Fibroblast of the aortic adventitia (primary cell): ENCODE measurements at regions not wholly inside any gene's neighbourhood (a gene's known extent, or its start where the extent isn't known, plus 50 kb on each side); places are given as distances from the start of the nearest gene placed in this dataset.

ENCODE experiments used
- DNase-seq: peaks from one replicate; pipeline ENCODE4 v3.0.0-alpha.2; 2010; ENCODE audit warnings: low read depth
- H3K4me3 ChIP-seq: 2 replicates; pipeline ENCODE4 v1.5.1; 2011; ENCODE audit warnings: low read depth, mild to moderate bottlenecking, control low read depth, low read length, moderate library complexity
- TF ChIP-seq, protein P1 (sequence below): IDR thresholded peaks from 2 replicates; pipeline ENCODE4 v1.5.1; 2011; ENCODE audit warnings: mild to moderate bottlenecking, low read length, control low read depth, inconsistent platforms; ENCODE audit not compliant: insufficient read depth

DNA sequence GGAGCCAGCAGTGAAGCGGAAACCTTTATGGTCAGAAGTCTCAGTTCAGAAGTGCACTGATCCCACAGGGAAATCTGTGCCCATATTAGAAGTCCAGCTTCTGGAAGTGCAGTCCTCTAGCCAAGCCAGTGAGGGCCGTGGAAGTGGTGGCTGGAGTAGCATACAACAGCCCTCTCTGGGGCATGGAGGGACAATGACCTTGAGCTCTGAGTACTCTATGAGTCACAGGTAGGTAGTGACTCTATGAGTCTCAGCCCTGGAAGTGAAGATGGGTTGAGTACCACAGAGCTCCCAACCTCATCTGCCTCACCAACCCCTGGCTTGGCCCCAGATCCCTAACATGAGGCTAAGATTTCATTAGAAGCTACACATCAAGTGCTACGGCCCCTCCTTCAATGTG is 205.9 kb upstream of the PPP2R3A start:
- no peak for DNase-seq
- TF ChIP-seq, protein P1, sequence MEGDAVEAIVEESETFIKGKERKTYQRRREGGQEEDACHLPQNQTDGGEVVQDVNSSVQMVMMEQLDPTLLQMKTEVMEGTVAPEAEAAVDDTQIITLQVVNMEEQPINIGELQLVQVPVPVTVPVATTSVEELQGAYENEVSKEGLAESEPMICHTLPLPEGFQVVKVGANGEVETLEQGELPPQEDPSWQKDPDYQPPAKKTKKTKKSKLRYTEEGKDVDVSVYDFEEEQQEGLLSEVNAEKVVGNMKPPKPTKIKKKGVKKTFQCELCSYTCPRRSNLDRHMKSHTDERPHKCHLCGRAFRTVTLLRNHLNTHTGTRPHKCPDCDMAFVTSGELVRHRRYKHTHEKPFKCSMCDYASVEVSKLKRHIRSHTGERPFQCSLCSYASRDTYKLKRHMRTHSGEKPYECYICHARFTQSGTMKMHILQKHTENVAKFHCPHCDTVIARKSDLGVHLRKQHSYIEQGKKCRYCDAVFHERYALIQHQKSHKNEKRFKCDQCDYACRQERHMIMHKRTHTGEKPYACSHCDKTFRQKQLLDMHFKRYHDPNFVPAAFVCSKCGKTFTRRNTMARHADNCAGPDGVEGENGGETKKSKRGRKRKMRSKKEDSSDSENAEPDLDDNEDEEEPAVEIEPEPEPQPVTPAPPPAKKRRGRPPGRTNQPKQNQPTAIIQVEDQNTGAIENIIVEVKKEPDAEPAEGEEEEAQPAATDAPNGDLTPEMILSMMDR, result no peak
- H3K4me3 ChIP-seq, result no peak overlapping the region

DNA sequence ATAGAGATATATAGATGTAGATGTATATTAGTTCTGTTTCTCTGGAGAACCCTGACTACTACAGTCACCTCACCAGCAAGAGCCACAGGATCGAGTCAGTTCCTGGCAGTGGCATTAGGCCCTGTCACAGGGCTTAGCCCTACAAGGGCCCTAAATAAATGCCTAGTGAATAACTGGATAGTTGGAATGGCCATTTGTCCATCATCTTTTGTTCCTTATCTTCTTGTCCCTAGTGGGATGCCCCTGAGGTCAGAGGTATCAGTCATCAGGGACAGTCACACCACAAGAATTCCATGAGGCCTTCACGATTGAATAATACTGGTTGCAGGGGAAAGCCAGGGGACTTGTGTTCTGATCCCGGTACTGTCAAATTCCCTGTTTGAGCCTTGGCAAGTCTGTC is 204.9 kb upstream of the PPP2R3A start:
- TF ChIP-seq, protein P1, result no peak
- no peak overlapping the region for H3K4me3 ChIP-seq
- no peak for DNase-seq

DNA sequence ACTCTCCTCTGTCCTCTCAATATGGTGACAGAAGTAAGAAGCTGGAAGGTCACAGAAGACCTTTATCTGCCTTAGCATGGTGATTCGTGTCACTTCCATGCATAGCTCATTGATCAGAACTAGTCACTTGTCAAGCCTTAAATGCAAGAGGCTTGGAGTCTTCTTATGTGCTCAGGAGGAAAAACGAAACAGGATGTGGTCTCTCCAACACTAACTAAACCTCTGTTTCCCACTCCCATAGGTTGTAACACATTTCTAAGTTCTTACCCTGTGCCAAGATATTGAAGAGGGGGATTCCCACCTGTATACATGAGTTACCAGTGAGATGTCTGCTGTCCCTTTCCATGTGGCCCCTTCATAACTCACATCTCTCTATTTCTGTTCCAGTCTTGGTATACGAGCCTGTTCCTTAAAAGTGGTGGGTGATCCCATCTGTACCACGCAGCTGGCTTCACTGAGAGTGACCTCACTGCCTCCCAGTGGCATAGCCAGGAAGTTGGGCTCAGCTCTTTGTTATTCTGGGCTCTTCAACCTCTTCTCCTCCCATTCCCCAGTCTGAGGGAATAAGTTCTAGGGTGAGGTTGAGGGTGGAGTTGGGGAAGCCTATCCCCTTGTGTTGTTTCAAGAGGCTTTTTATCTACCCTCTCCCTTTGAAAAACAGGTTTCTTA is 203.2 kb upstream of the PPP2R3A start:
- TF ChIP-seq, protein P1, result no peak
- DNase-seq, result no peak
- no peak overlapping the region for H3K4me3 ChIP-seq

DNA sequence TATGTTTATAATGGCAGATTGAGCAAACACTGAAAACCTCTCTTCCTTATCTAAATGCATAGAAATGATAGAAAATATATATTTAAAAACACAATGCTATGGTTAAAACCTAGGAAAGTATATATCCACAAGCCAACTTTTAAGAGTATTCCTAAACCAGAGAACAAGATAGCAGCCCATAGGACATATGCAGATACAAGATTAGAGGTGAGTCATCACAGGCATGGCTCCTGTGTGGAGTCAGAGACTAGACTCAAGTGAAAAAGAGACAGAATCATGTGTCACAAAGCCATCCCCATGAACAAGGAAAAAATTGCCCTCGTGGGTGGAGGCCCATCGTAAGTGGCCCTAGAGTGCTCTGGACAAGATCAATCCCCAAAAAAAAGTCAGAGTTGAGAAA is 199.4 kb upstream of the PPP2R3A start:
- TF ChIP-seq, protein P1, result no peak
- H3K4me3 ChIP-seq, result no peak overlapping the region
- DNase-seq, result no peak

DNA sequence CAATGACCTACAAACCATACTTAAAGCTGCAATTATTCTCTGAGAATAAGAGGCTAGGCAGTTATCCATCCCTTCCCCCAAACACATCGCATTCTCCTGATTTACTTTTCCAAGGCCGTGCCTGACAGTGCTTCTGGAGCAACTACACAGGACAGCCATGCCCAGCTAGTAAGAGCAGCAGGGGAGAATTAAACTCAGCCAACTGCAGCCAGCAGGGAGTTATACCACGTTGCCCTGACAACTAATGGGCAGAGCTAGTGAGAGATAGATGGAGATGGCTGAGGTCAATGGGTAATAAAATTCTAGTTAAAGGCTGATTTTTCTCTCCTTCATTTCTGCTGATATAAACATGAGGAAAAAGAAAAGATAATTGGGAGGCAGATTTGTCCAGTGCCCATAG is 193.8 kb upstream of the PPP2R3A start:
- TF ChIP-seq, protein P1, result no peak
- DNase-seq, result no peak
- no peak overlapping the region for H3K4me3 ChIP-seq

DNA sequence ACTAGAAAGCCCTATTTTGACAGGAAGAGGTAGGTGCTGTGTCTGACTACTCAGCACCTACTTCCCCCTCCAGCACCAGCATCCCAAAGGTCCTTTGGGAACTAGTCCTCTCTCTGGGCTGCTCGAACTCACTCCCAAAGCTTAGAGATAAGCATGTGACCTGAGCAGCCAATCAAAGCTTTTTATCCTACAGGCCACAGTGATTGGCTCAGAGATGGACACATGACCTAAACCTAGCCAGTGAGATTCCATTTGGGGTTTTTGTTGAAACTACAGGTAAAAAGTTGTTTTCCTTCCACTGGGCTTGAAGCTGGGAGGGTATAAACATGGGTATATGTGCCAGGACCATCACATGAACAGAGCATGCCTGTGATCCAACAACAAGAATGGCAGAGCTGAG is 186.5 kb upstream of the PPP2R3A start:
- no peak for DNase-seq
- H3K4me3 ChIP-seq, result no peak overlapping the region
- TF ChIP-seq, protein P1, result no peak

DNA sequence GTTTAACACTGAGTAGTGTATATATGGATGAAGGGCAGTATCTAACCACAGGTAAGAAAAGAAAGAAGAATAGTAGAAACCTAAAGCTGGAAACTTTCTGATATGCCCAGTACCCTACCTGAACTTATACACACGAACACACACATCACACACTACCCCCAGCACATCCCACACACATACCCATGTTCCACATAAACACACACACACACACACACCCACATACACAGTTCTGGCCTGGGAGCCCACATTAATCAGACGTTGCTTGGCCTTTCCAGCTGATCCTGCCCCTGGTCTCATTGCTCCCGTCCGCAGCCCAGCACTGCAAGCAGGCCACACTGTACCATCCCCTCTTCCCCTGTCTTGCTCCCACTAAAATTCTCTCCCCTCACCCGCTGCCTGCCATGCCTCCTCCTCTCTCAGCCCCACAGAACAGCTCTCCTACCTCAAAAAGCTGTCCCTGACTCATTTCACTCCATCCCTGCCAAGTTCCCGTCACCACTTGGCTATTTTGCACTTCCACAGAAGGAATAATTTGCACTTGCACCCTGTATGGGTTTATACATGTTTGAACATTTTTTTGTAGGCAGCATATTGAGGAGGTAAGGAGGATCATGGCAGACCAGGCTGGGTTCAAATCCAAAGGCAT is 185.8 kb upstream of the PPP2R3A start:
- TF ChIP-seq, protein P1, result no peak
- DNase-seq, result peak; percentile 26
- no peak overlapping the region for H3K4me3 ChIP-seq
